BE2C (cell line): ENCODE measurements at regions not wholly inside any gene's neighbourhood (a gene's known extent, or its start where the extent isn't known, plus 50 kb on each side); places are given as distances from the start of the nearest gene placed in this dataset.

Experiments
- DNase-seq: peaks from one replicate; pipeline ENCODE4 v3.0.0-alpha.2; 2020
- H3K27me3 ChIP-seq: fragments of 250-450 bp; sonication (Bioruptor Pico); 2 replicates; pipeline ENCODE4 v1.5.1; 2020; ENCODE audit warnings: mild to moderate bottlenecking
- H3K36me3 ChIP-seq: fragments of 250-450 bp; sonication (Bioruptor Pico); 2 replicates; pipeline ENCODE4 v1.5.1; 2020; ENCODE audit warnings: mild to moderate bottlenecking
- H3K4me1 ChIP-seq: fragments of 250-450 bp; sonication (Bioruptor Pico); 2 replicates; pipeline ENCODE4 v1.5.1; 2020
- H3K4me3 ChIP-seq: 2 replicates; pipeline ENCODE4 v1.5.1; 2011; ENCODE audit warnings: low read depth, low read length
- H3K9me3 ChIP-seq: fragments of 250-450 bp; sonication (Bioruptor Pico); 2 replicates; pipeline ENCODE4 v1.5.1; 2020
- TF ChIP-seq, protein P1 (sequence below): IDR thresholded peaks from 2 replicates; pipeline ENCODE4 v1.5.1; 2012; ENCODE audit warnings: mild to moderate bottlenecking, low read depth, low read length

DNA sequence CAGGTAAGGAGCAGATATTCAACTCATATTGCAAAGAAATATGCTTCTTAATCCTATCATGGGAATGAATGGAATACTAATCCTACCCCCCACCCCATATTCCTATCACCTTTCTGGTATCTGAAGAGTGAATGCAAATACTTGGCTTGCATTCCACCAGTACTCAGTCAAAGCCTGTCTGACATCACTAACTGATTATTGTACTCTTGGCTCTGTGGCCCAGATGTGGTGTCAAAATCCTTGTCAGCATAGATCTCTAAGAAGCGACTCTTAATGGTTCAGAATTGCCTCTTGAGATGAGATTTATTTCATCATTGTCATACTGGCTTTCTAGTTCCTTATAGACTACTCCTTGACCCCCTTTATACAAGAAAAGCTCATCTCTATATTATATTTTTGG, 604.6 kb downstream of the ADGRL2 start:
- no peaks in the 10 kb centered on the region for H3K4me1 ChIP-seq
- no peak overlapping the region for H3K4me3 ChIP-seq
- no peaks in the 10 kb centered on the region for H3K27me3 ChIP-seq
- H3K36me3 ChIP-seq: no peaks in the 10 kb centered on the region
- TF ChIP-seq, protein P1, sequence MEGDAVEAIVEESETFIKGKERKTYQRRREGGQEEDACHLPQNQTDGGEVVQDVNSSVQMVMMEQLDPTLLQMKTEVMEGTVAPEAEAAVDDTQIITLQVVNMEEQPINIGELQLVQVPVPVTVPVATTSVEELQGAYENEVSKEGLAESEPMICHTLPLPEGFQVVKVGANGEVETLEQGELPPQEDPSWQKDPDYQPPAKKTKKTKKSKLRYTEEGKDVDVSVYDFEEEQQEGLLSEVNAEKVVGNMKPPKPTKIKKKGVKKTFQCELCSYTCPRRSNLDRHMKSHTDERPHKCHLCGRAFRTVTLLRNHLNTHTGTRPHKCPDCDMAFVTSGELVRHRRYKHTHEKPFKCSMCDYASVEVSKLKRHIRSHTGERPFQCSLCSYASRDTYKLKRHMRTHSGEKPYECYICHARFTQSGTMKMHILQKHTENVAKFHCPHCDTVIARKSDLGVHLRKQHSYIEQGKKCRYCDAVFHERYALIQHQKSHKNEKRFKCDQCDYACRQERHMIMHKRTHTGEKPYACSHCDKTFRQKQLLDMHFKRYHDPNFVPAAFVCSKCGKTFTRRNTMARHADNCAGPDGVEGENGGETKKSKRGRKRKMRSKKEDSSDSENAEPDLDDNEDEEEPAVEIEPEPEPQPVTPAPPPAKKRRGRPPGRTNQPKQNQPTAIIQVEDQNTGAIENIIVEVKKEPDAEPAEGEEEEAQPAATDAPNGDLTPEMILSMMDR: no peak
- DNase-seq: no peak
- no peaks in the 10 kb centered on the region for H3K9me3 ChIP-seq

DNA sequence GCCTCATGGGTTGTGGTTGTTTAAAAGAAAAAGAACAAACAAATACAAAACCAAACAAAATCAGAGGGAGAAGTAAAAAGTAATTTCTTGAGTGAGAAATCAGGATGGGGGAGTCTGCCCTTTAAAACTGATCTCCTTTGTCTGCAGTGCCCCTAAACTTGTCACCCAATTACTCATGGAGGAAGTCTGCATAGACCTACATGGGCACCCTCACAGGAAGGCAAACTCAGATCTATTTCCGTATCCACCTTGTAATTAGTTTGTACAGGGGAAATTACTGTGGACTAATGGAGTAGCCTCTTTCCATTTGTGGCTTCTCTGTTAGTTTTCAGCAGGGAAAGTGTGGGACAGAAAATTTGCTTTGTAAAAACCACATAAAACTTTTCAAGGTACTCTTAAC, 600.4 kb downstream of the ADGRL2 start:
- Histone ChIP-seq H3K9me3 (no peaks in the 10 kb centered on the region), H3K4me3 (no peak overlapping the region), H3K27me3 (no peaks in the 10 kb centered on the region), H3K36me3 (no peaks in the 10 kb centered on the region), H3K4me1 (no peaks in the 10 kb centered on the region)
- TF ChIP-seq, protein P1: no peak
- no peak for DNase-seq

DNA sequence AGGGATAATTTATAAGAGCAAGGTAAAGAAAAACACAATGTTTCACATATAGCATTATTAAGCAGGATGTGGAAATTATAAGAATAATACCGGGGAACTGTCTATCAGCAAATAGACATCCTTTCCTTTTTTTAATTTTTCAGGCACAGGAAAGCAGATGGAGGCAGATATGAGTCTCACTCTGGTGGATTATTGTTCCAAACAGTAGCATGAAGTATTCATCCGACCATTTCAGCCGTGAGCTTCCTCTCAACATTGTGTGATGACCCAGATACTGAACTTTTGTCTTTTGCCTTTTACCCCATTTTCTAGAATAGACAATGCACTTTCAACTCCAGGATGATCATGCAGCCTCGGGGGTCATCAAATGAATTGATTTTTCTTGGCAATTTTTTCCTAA, 599.8 kb downstream of the ADGRL2 start:
- no peak for DNase-seq
- Histone ChIP-seq H3K4me1 (no peaks in the 10 kb centered on the region), H3K9me3 (no peaks in the 10 kb centered on the region), H3K36me3 (no peaks in the 10 kb centered on the region), H3K4me3 (no peak overlapping the region), H3K27me3 (no peaks in the 10 kb centered on the region)
- TF ChIP-seq, protein P1: no peak

DNA sequence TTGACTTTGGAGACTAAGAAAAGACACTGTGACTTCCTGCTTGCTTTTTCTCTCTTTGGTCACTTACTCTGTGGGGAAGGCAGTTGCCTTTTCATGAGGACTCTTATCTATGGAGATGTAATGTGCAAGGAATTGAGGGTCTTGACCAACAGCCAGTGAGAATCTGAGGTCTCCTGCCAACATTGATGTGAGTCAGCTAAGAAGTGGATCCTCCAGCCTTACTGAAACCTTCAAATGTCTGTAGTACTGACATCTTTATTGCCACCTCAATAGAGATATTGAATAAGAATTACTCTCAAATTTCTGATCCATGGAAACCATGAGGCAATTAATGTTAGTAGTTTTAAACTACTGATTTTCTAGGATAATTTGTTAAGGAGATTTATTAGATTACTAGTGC, 598.4 kb downstream of the ADGRL2 start:
- no peaks in the 10 kb centered on the region for H3K36me3 ChIP-seq
- DNase-seq: no peak
- no peaks in the 10 kb centered on the region for H3K27me3 ChIP-seq
- no peak overlapping the region for H3K4me3 ChIP-seq
- no peaks in the 10 kb centered on the region for H3K4me1 ChIP-seq
- TF ChIP-seq, protein P1: no peak
- no peaks in the 10 kb centered on the region for H3K9me3 ChIP-seq

DNA sequence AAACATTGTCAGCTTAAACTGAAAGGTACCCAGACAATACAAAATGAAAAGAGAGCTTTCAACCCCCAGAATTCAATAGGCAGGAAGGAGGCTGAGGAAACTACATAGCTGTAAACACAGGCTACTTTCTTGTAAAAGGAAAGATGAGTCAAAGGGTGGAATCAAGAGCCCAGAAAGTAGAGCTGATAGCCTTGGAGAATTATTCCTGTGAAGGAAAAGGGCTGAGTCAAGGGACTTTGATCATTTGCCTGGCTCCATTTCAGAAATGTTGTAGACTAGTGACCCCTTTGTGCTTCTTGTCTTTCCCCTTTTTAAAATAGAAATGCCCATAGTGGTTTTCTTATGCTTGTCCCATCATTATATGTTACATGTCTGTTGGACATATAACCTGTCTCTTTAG, 597.6 kb downstream of the ADGRL2 start:
- Histone ChIP-seq H3K4me1 (no peaks in the 10 kb centered on the region), H3K27me3 (no peaks in the 10 kb centered on the region), H3K9me3 (no peaks in the 10 kb centered on the region), H3K4me3 (no peak overlapping the region), H3K36me3 (no peaks in the 10 kb centered on the region)
- DNase-seq: no peak
- TF ChIP-seq, protein P1: no peak

DNA sequence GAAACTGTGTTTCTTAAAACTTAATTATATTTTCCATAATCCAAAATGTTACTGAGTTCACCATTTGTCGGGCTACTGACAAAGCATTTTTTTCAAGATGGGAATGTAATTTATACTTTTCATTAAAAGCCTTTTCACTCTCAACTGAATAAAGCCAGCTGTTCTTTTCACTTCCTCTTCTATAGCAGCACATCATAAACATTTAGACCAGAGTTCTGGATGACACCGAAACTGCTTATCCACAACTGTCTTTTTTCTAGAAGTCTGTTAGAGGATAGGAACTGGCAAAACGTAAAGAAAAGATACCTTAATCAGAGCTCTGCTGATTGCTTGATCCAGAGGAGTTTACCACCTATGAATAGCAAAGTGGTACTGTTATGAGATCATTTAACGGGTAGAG, 594.7 kb downstream of the ADGRL2 start:
- Histone ChIP-seq H3K4me3 (no peak overlapping the region), H3K36me3 (no peaks in the 10 kb centered on the region), H3K4me1 (no peaks in the 10 kb centered on the region), H3K9me3 (no peaks in the 10 kb centered on the region), H3K27me3 (no peaks in the 10 kb centered on the region)
- TF ChIP-seq, protein P1: no peak
- no peak for DNase-seq
